SK-N-MC (cell line): ENCODE measurements at regions not wholly inside any gene's neighbourhood (a gene's known extent, or its start where the extent isn't known, plus 50 kb on each side); places are given as distances from the start of the nearest gene placed in this dataset.

Experiments used
- DNase-seq: peaks from one replicate; pipeline ENCODE4 v3.0.0-alpha.2; 2011; ENCODE audit warnings: low read depth, low spot score
- H3K27ac ChIP-seq: fragments of 200-600 bp; sonication (generic); 2 replicates; pipeline ENCODE4 v1.5.1; 2016; ENCODE audit warnings: mixed run types
- H3K36me3 ChIP-seq: fragments of 200-600 bp; sonication (generic); 2 replicates; pipeline ENCODE4 v1.6.1; 2017; ENCODE audit warnings: antibody characterized with exemption, low read length, mixed read lengths; ENCODE audit not compliant: insufficient read depth
- H3K4me3 ChIP-seq: fragments of 200-600 bp; sonication (generic); 2 replicates; pipeline ENCODE4 v1.5.1; 2016
- H3K9ac ChIP-seq: fragments of 200-600 bp; sonication (generic); 2 replicates; pipeline ENCODE4 v1.8.0; 2017; ENCODE audit warnings: mixed run types, mixed read lengths; ENCODE audit not compliant: insufficient read length
- H3K9me3 ChIP-seq: fragments of 200-600 bp; sonication (generic); 2 replicates; pipeline ENCODE4 v1.6.1; 2017; ENCODE audit warnings: low read depth, mild to moderate bottlenecking, antibody characterized with exemption, low read length, moderate library complexity, mixed read lengths
- EZH2 ChIP-seq: fragments of 200-600 bp; sonication (generic); IDR thresholded peaks from one replicate; pipeline ENCODE4 v1.6.1; 2017; ENCODE audit warnings: antibody characterized with exemption
- FOXP2 ChIP-seq: optimal IDR thresholded peaks from 2 replicates; pipeline ENCODE3; 2011; ENCODE audit warnings: mild to moderate bottlenecking, moderate library complexity; ENCODE audit not compliant: insufficient read depth; ENCODE audit errors: extremely low read length, control extremely low read depth
- POLR2AphosphoS5 ChIP-seq: IDR thresholded peaks from 2 replicates; pipeline ENCODE4 v1.6.1; 2012; ENCODE audit warnings: mild to moderate bottlenecking, low read depth, low read length, borderline replicate concordance

GRCh38 chr7:42618651-42619360, 293.1 kb downstream of the C7orf25 start:
- DNase-seq, result no peak
- H3K27ac ChIP-seq, result no peak overlapping the region
- H3K9me3 ChIP-seq, result no peaks in the 10 kb centered on the region
- no peak overlapping the region for H3K9ac ChIP-seq
- TF ChIP-seq POLR2AphosphoS5 (no peak), EZH2 (no peak), FOXP2 (no peak)
- H3K36me3 ChIP-seq, result no peaks in the 10 kb centered on the region
- H3K4me3 ChIP-seq, result no peak overlapping the region

- Histone ChIP-seq H3K4me3 (no peak overlapping the region), H3K9me3 (no peaks in the 10 kb centered on the region), H3K36me3 (no peaks in the 10 kb centered on the region), H3K9ac (no peak overlapping the region), H3K27ac (no peak overlapping the region)
- TF ChIP-seq FOXP2 (no peak), POLR2AphosphoS5 (no peak), EZH2 (no peak)
- no peak for DNase-seq
These were observed 293.9 kb downstream of the C7orf25 start for GRCh38 chr7:42617806-42618457.

- H3K4me3 ChIP-seq, result no peak overlapping the region
- no peak for TF ChIP-seq FOXP2
- TF ChIP-seq POLR2AphosphoS5, result no peak
- no peak for TF ChIP-seq EZH2
- no peaks in the 10 kb centered on the region for H3K9me3 ChIP-seq
- DNase-seq, result no peak
- no peaks in the 10 kb centered on the region for H3K36me3 ChIP-seq
- H3K9ac ChIP-seq, result no peak overlapping the region
- no peak overlapping the region for H3K27ac ChIP-seq
These were observed 294.7 kb downstream of the C7orf25 start for GRCh38 chr7:42617071-42617765.

- no peaks in the 10 kb centered on the region for H3K9me3 ChIP-seq
- TF ChIP-seq EZH2, result no peak
- no peak for TF ChIP-seq FOXP2
- no peak for TF ChIP-seq POLR2AphosphoS5
- no peak overlapping the region for H3K27ac ChIP-seq
These were observed 297.2 kb downstream of the C7orf25 start for GRCh38 chr7:42614636-42615035.

GRCh38 chr7:42611961-42612360, 299.9 kb downstream of the C7orf25 start:
- TF ChIP-seq POLR2AphosphoS5 (no peak), EZH2 (no peak), FOXP2 (no peak)

More at GRCh38 chr7:42614636-42615035, 297.2 kb downstream of the C7orf25 start:
- Histone ChIP-seq H3K4me3 (no peak overlapping the region), H3K9ac (no peak overlapping the region), H3K36me3 (no peaks in the 10 kb centered on the region)
- no peak for DNase-seq

GRCh38 chr7:42611289-42611928, 300.5 kb downstream of the C7orf25 start:
- H3K4me3 ChIP-seq, result no peak overlapping the region
- no peak overlapping the region for H3K27ac ChIP-seq
- TF ChIP-seq FOXP2, result no peak
- no peak for TF ChIP-seq POLR2AphosphoS5
- no peak for TF ChIP-seq EZH2
- no peaks in the 10 kb centered on the region for H3K9me3 ChIP-seq
- no peaks in the 10 kb centered on the region for H3K36me3 ChIP-seq
- DNase-seq, result no peak
- H3K9ac ChIP-seq, result no peak overlapping the region

More at GRCh38 chr7:42611961-42612360, 299.9 kb downstream of the C7orf25 start:
- H3K36me3 ChIP-seq, result no peaks in the 10 kb centered on the region
- no peak overlapping the region for H3K9ac ChIP-seq
- no peak overlapping the region for H3K4me3 ChIP-seq
- no peak overlapping the region for H3K27ac ChIP-seq
- no peak for DNase-seq
- no peaks in the 10 kb centered on the region for H3K9me3 ChIP-seq

- no peak for DNase-seq
- Histone ChIP-seq H3K27ac (no peak overlapping the region), H3K36me3 (no peaks in the 10 kb centered on the region), H3K4me3 (no peak overlapping the region), H3K9me3 (no peaks in the 10 kb centered on the region), H3K9ac (no peak overlapping the region)
- TF ChIP-seq FOXP2 (no peak), POLR2AphosphoS5 (no peak), EZH2 (no peak)
These were observed 305.5 kb downstream of the C7orf25 start for GRCh38 chr7:42606193-42606905.
